IPS DF 4.7 (cell line): ENCODE measurements at regions not wholly inside any gene's neighbourhood (a gene's known extent, or its start where the extent isn't known, plus 50 kb on each side); places are given as distances from the start of the nearest gene placed in this dataset.

Experiments
- DNase-seq: peaks from one replicate; pipeline ENCODE4 v3.0.0-alpha.2; 2013; ENCODE audit warnings: low spot score; ENCODE audit errors: extremely low read depth

- no peak for DNase-seq
Measured at GRCh38 chr1:56080123-56080522, 499.2 kb downstream of the PLPP3 start.

- DNase-seq = no peak
Measured at GRCh38 chr1:56079391-56079790, 500.0 kb downstream of the PLPP3 start.

GRCh38 chr1:56077206-56077605, 502.2 kb downstream of the PLPP3 start:
- DNase-seq = no peak

- no peak for DNase-seq
Measured at GRCh38 chr1:56074007-56074651, 505.2 kb downstream of the PLPP3 start.

- no peak for DNase-seq
Measured at GRCh38 chr1:56073614-56074006, 505.8 kb downstream of the PLPP3 start.

- DNase-seq = no peak
Measured at GRCh38 chr1:56073206-56073605, 506.2 kb downstream of the PLPP3 start.

- DNase-seq = no peak
Measured at GRCh38 chr1:56072310-56072709, 507.1 kb downstream of the PLPP3 start.

GRCh38 chr1:56071351-56071750, 508.0 kb downstream of the PLPP3 start:
- DNase-seq = no peak

- no peak for DNase-seq
Measured at GRCh38 chr1:56070601-56071000, 508.8 kb downstream of the PLPP3 start.

GRCh38 chr1:56069824-56070223, 509.5 kb downstream of the PLPP3 start:
- DNase-seq = no peak

- no peak for DNase-seq
Measured at GRCh38 chr1:56068908-56069307, 510.5 kb downstream of the PLPP3 start.

- no peak for DNase-seq
Measured at GRCh38 chr1:56068210-56068609, 511.2 kb downstream of the PLPP3 start.

GRCh38 chr1:56065729-56066128, 513.6 kb downstream of the PLPP3 start:
- DNase-seq = no peak

GRCh38 chr1:56064705-56065104, 514.7 kb downstream of the PLPP3 start:
- no peak for DNase-seq

GRCh38 chr1:56063461-56063860, 515.9 kb downstream of the PLPP3 start:
- DNase-seq = no peak

- no peak for DNase-seq
Measured at GRCh38 chr1:56062625-56063024, 516.7 kb downstream of the PLPP3 start.

GRCh38 chr1:56061824-56062223, 517.5 kb downstream of the PLPP3 start:
- no peak for DNase-seq

GRCh38 chr1:56060906-56061305, 518.5 kb downstream of the PLPP3 start:
- DNase-seq = no peak

- DNase-seq = no peak
Measured at GRCh38 chr1:56057466-56058405, 521.6 kb downstream of the PLPP3 start.

- no peak for DNase-seq
Measured at GRCh38 chr1:56056438-56057287, 522.7 kb downstream of the PLPP3 start.

- DNase-seq = no peak
Measured at GRCh38 chr1:56054959-56055358, 524.4 kb downstream of the PLPP3 start.

GRCh38 chr1:56052041-56052440, 527.3 kb downstream of the PLPP3 start:
- DNase-seq = no peak
